ENCODE measurements at regions not wholly inside any gene's neighbourhood (a gene's known extent, or its start where the extent isn't known, plus 50 kb on each side); places are given as distances from the start of the nearest gene placed in this dataset.
"Not testable (repeated sequence)": the region's sequence is repeated elsewhere in the genome, so short reads cannot be mapped to it uniquely, and the experiment has no call there.

GRCh38 chr3:139134678-139135372 is 90.1 kb upstream of the PRR23C start:
- DNase-seq (ENCODE audit: low spot score): no peak

DNA sequence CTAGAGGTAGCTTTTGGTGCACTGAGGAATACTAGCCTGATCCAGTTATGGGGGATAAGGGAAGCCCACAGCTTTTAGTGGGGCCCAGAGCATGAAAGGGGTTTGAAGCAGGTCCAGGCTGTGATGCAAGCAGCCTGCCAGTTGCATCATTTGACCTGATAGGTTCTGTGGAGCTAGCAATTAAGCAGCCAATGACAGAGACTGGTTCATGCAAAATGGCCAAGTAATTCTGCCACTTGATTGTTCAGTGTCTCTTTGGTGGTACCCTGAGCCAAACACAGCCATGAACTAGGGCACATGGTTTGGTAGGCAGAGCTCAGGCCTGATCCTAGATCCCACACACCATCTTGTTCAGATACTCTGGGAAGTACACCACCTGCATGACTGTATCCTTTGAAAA is 91.0 kb upstream of the PRR23C start:
- DNase-seq (ENCODE audit: low spot score): no peak

- DNase-seq (ENCODE audit: low spot score): no peak
Measured at GRCh38 chr3:139136469-139137202, 91.9 kb upstream of the PRR23C start.

DNA sequence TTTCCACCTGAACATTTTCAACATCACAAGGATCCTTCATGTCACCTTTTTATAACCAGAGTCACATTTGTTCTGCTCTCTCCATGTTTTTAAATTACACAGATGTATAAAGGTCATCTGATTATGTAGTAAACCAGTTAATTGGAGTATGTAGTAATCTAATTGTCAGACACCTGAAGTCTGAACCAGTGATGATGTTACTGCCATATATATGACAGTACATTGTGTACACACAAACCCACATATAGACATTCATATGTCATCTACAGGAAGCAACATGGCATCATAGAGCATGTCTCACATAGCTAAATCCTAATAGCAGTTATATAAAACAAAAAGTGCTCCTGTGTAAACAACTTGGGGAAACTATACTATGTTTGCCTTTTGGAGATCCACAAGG is 95.9 kb upstream of the PRR23C start:
- DNase-seq (ENCODE audit: low spot score): no peak

- not testable (repeated sequence) for DNase-seq (ENCODE audit: low spot score)
Measured at GRCh38 chr3:139145980-139146379, 101.3 kb upstream of the PRR23C start.

DNA sequence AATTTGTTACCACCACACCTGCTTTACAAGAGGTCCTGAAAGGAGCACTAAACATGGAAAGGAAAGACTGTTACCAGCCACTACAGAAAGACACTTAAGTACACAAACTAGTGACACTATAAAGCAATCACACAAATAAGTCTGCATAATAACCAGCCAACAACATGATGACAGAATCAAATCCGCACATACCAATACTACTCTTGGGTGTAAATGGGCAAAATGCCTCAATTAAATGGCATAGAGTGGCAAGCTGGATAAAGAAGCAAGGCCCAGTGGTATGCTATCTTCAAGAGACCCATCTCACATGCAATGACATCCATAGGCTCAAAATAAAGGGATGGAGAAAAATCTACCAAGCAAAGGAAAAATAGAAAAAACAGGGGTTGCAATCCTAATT is 106.8 kb upstream of the PRR23C start:
- no peak for DNase-seq (ENCODE audit: low spot score)

DNA sequence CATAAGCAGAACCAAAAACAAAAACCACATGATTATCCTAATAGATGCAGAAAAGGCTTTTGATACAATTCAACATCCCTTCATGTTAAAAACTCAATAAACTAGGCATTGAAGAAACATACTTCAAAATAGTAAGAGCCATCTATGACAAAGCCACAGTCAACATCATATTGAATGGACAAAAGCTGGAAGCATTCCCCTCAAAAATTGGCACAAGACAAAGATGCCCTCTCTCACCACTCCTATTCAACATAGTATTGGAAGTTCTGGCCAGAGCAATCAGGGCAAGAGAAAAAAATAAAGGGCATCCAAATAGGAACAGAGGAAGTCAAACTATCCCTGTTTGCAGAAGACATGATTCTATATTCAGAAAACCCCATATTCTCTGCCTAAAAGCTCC is 108.7 kb upstream of the PRR23C start:
- not testable (repeated sequence) for DNase-seq (ENCODE audit: low spot score)

DNA sequence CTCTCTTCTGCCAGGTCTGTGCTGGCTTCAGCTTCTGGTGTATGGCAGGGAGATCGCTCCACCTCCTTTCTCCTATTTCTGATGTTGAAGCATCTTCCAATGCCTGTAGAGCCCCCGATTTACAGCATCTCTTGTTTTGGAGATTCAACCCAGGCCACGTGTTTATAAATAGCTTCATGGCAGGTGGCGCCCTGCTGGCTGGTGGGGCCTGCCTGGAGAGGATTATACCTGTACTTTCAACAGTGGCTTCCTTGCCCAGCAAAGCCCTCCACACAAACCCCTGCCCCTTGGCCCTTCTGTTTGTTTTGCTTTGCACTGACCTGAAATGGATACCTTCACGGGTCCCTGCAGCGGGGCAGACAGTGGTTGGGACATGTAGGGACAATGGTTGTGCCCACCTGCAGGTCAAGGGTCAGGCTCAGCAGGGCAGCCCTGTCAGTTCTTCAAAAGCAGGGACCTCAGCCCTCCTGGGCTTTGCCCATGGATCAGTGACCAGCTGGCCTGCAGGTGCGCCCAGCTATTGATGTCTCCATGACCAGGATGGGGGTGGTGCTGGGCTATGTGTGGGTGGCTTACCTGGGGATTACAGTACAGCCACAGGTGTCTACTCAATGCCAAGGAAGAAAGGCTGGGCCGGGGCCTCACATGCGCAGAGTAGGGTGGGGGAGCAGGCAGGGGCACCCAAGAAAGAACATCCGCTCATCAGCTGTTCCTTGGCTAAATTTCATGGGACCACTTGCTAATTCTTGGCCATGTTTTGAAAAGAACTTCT is 112.7 kb upstream of the PRR23C start:
- no peak for DNase-seq (ENCODE audit: low spot score)

GRCh38 chr3:139159356-139159755 is 114.7 kb upstream of the PRR23C start:
- no peak for DNase-seq (ENCODE audit: low spot score)

- no peak for DNase-seq (ENCODE audit: low spot score)
Measured at GRCh38 chr3:139173372-139174108, 128.8 kb upstream of the PRR23C start.

GRCh38 chr3:139180489-139180888 is 135.8 kb upstream of the PRR23C start:
- no peak for DNase-seq (ENCODE audit: low spot score)

GRCh38 chr3:139182143-139182542 is 137.5 kb upstream of the PRR23C start:
- no peak for DNase-seq (ENCODE audit: low spot score)

GRCh38 chr3:139182598-139182997 is 137.9 kb upstream of the PRR23C start:
- DNase-seq (ENCODE audit: low spot score): no peak

GRCh38 chr3:139185527-139185926 is 140.8 kb upstream of the PRR23C start:
- DNase-seq (ENCODE audit: low spot score): no peak

- DNase-seq (ENCODE audit: low spot score): no peak
Measured at GRCh38 chr3:139187154-139187553, 142.5 kb upstream of the PRR23C start.

GRCh38 chr3:139187648-139188047 is 143.0 kb upstream of the PRR23C start:
- no peak for DNase-seq (ENCODE audit: low spot score)

GRCh38 chr3:139189943-139190342 is 145.3 kb upstream of the PRR23C start:
- no peak for DNase-seq (ENCODE audit: low spot score)

- DNase-seq (ENCODE audit: low spot score): not testable (repeated sequence)
Measured at GRCh38 chr3:139194421-139194820, 149.4 kb upstream of the MRPS22 start.

DNA sequence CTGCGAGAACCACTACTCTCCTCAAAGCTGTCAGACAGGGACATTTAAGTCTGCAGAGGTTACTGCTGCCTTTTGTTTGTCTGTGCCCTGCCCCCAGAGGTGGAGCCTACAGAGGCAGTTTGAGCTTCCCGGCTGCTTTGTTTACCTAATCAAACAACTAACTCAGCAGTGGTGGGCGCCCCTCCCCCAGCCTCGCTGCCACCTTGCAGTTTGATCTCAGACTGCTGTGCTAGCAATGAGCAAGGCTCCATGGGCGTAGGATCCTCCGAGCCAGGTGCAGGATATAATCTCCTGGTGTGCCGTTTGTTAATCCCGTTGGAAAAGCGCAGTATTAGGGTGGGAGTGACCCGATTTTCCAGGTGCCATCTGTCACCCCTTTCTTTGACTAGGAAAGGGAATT is 147.7 kb upstream of the MRPS22 start:
- not testable (repeated sequence) for DNase-seq (ENCODE audit: low spot score)

GRCh38 chr3:139197251-139197650 is 146.6 kb upstream of the MRPS22 start:
- no peak for DNase-seq (ENCODE audit: low spot score)

DNA sequence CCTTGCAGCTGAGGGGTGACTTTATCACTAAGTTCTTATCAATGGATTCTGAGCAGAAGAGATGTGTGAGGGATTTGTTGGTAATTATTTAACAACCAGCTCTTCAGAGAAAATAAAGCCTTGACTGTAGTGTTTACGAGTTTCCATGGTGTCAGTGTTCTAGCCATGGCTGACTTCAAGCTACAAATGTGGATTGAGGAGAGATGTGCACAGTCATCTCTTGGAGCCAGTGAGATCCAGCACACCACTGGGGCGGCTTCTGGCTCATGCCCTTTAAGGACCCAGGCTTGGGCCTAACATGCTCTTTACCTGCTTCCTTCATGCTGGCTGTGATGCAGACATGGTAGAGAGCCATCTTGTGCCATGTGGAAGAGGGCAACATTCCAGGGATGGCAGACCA is 145.6 kb upstream of the MRPS22 start:
- no peak for DNase-seq (ENCODE audit: low spot score)

- DNase-seq (ENCODE audit: low spot score): no peak
Measured at GRCh38 chr3:139198929-139199328, 144.9 kb upstream of the MRPS22 start.
